A673 (cell line): ENCODE measurements at regions not wholly inside any gene's neighbourhood (a gene's known extent, or its start where the extent isn't known, plus 50 kb on each side); places are given as distances from the start of the nearest gene placed in this dataset.

Source experiments
- BruUV-seq: library from RNA; stranded (reverse); fragments of 400-500 nt; replicated peaks from 2 replicates; lab custom pipeline; 2021; lab: Mats Ljungman, UMichigan
- CTCF ChIA-PET: fragments of 300-600 bp; sonication (Branson Sonifier 250); formaldehyde crosslinking; loops from one replicate; lab custom pipeline; 2022; ENCODE audit warnings: antibody characterized with exemption; lab: Charles Lee
- POLR2A ChIA-PET: fragments of 300-600 bp; sonication (Branson Sonifier 250); formaldehyde crosslinking; loops from one replicate; lab custom pipeline; 2022; ENCODE audit warnings: antibody characterized with exemption; ENCODE audit not compliant: low non-redundant PET; lab: Charles Lee
- DNase-seq: peaks from one replicate; pipeline ENCODE4 v3.0.0-alpha.2; 2015; ENCODE audit warnings: low spot score
- H3K27ac ChIP-seq: fragments of 200-600 bp; sonication (generic); 2 replicates; pipeline ENCODE4 v1.5.1; 2016; ENCODE audit warnings: mixed run types, low read depth, mild to moderate bottlenecking, mixed read lengths, antibody characterized with exemption, low read length; ENCODE audit not compliant: poor library complexity, severe bottlenecking
- H3K27me3 ChIP-seq: fragments of 200-600 bp; sonication (generic); replicated peaks from 2 replicates; pipeline ENCODE4 v1.6.1; 2017; ENCODE audit warnings: mixed run types, low read depth, mild to moderate bottlenecking, mixed read lengths, antibody characterized with exemption, low read length; ENCODE audit not compliant: insufficient read depth, poor library complexity
- H3K36me3 ChIP-seq: fragments of 200-600 bp; sonication (generic); 2 replicates; pipeline ENCODE4 v1.6.1; 2016; ENCODE audit warnings: mixed run types, mild to moderate bottlenecking, mixed read lengths, antibody characterized with exemption, low read length; ENCODE audit not compliant: insufficient read depth, poor library complexity, severe bottlenecking
- H3K4me1 ChIP-seq: fragments of 200-600 bp; sonication (generic); 2 replicates; pipeline ENCODE4 v1.6.1; 2017; ENCODE audit warnings: mixed run types, mild to moderate bottlenecking, mixed read lengths, antibody characterized with exemption, low read length; ENCODE audit not compliant: insufficient read depth, poor library complexity, severe bottlenecking
- H3K4me3 ChIP-seq: fragments of 200-600 bp; sonication (generic); 2 replicates; pipeline ENCODE4 v1.5.1; 2016; ENCODE audit warnings: low read depth, mixed run types, mild to moderate bottlenecking, mixed read lengths, low read length; ENCODE audit not compliant: poor library complexity, severe bottlenecking
- H3K9me3 ChIP-seq: fragments of 200-600 bp; sonication (generic); 2 replicates; pipeline ENCODE4 v1.6.1; 2016; ENCODE audit warnings: mixed run types, low read depth, mild to moderate bottlenecking, mixed read lengths, antibody characterized with exemption, low read length; ENCODE audit not compliant: poor library complexity, severe bottlenecking
- CTCF ChIP-seq: fragments of 300-800, 200-600 bp; sonication (generic); conservative IDR thresholded peaks from 2 replicates; pipeline ENCODE4 v1.5.1; 2017; ENCODE audit warnings: low read depth, mild to moderate bottlenecking, antibody characterized with exemption, low read length, moderate library complexity, mixed read lengths
- EZH2 ChIP-seq: fragments of 200-600 bp; sonication (generic); IDR thresholded peaks from 2 replicates; pipeline ENCODE4 v1.6.1; 2017; ENCODE audit warnings: borderline replicate concordance, low read depth, mild to moderate bottlenecking, mixed read lengths, antibody characterized with exemption, low read length; ENCODE audit not compliant: poor library complexity, severe bottlenecking
- intact Hi-C: fragments of 100-400 bp; cut with micrococcal nuclease; formaldehyde crosslinking; loops from one replicate; pipeline ENCODE4 v1.10.0; 2022; ENCODE audit not compliant: unreplicated experiment

DNA sequence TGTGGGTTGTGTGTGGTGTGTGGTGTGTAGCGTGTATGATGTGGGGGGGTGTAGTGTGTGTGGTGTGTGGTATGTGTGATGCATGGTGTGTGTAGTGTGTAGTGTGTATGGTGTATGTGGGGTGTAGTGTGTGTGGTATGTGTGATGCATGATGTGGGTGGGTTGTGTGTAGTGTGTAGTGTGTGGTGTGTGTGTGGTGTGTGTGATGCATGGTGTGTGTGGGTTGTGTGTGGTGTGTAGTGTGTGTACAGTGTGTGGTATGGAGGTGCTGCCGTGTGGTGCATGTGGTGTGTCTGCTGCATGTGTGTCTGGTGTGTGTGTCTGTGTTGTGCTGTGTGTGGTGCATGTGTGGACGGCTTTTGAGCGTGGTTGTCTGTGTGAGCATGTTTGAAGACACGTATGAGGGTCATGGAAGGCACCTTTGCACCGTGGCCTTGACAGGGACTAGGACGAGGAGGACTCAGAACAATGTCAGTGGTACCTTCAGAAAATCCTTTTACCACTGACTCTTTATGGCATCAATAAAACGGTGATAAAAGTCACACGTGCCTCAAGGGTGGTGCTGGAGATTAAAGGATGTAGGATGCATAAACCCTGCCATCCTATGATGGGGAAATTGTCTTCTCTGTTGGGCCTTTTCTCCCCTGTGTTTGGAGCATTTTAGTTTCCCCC, 328.7 kb upstream of the B3GAT1 start:
- CTCF ChIA-PET: no interaction called here
- H3K27me3 ChIP-seq: no peaks in the 10 kb centered on the region
- H3K4me1 ChIP-seq: no peaks in the 10 kb centered on the region
- intact Hi-C loops: no loop called here
- POLR2A ChIA-PET: no interaction called here
- BruUV-seq: no TSS peak
- no peak overlapping the region for H3K4me3 ChIP-seq
- H3K36me3 ChIP-seq: no peaks in the 10 kb centered on the region
- no peaks in the 10 kb centered on the region for H3K9me3 ChIP-seq
- H3K27ac ChIP-seq: no peak overlapping the region
- TF ChIP-seq CTCF (no peak), EZH2 (no peak)
- no peak for DNase-seq

- no peak overlapping the region for H3K27ac ChIP-seq
- H3K4me1 ChIP-seq: no peaks in the 10 kb centered on the region
- intact Hi-C loops: no loop called here
- ChIA-PET POLR2A (no interaction called here), CTCF (no interaction called here)
- no peaks in the 10 kb centered on the region for H3K9me3 ChIP-seq
- no peak for TF ChIP-seq EZH2
- TF ChIP-seq CTCF: no peak
- no peaks in the 10 kb centered on the region for H3K36me3 ChIP-seq
- no TSS peak for BruUV-seq
- H3K4me3 ChIP-seq: no peak overlapping the region
- H3K27me3 ChIP-seq: no peaks in the 10 kb centered on the region
- DNase-seq: no peak
Observed at GRCh38 chr11:134739136-134739535, 327.1 kb upstream of the B3GAT1 start.

- Histone ChIP-seq H3K4me1 (no peaks in the 10 kb centered on the region), H3K36me3 (no peaks in the 10 kb centered on the region), H3K4me3 (no peak overlapping the region), H3K9me3 (no peaks in the 10 kb centered on the region), H3K27me3 (no peaks in the 10 kb centered on the region), H3K27ac (no peak overlapping the region)
- POLR2A ChIA-PET: no interaction called here
- no peak for DNase-seq
- CTCF ChIA-PET: no interaction called here
- no TSS peak for BruUV-seq
- intact Hi-C loops: no loop called here
- TF ChIP-seq EZH2 (no peak), CTCF (no peak)
Observed at GRCh38 chr11:134738581-134738980, 326.5 kb upstream of the B3GAT1 start.
